CD14-positive monocyte (primary cell): ENCODE measurements at regions not wholly inside any gene's neighbourhood (a gene's known extent, or its start where the extent isn't known, plus 50 kb on each side); places are given as distances from the start of the nearest gene placed in this dataset.

ENCODE experiments used
- DNase-seq, 3 donors: peaks; one replicate each; pipeline ENCODE4 v3.0.0-alpha.2; 2011 to 2022
- H2AFZ ChIP-seq: 2 replicates; pipeline ENCODE4 v1.6.0; 2012; ENCODE audit warnings: mild to moderate bottlenecking, low read depth, low read length, inconsistent platforms; ENCODE audit not compliant: insufficient read depth, poor library complexity, severe bottlenecking
- H3K27ac ChIP-seq, 2 donors: 1 replicate in 1 of 2; 2 replicates in 1 of 2; pipeline ENCODE4 v1.5.1; 2012 to 2013; ENCODE audit warnings: low read length in 2 of 2, control low read depth in 1 of 2, inconsistent platforms in 1 of 2, low read depth in 1 of 2, mild to moderate bottlenecking in 1 of 2
- H3K27me3 ChIP-seq, 2 donors: one replicate each; pipeline versions ENCODE4 v1.6.0 to v1.6.1; 2011 to 2013; ENCODE audit warnings: low read length in 2 of 2; ENCODE audit not compliant: control insufficient read depth in 2 of 2, insufficient read depth in 2 of 2
- H3K36me3 ChIP-seq, 2 donors: replicated peaks in 1 of 2; 1 replicate in 1 of 2; 2 replicates in 1 of 2; pipeline versions ENCODE4 v1.5.1 to v1.6.1; 2012 to 2013; ENCODE audit warnings: low read length in 2 of 2, control low read depth in 1 of 2, inconsistent platforms in 1 of 2, mild to moderate bottlenecking in 1 of 2; ENCODE audit not compliant: insufficient read depth in 2 of 2, control insufficient read depth in 1 of 2
- H3K4me1 ChIP-seq, 2 donors: 1 replicate in 1 of 2; 2 replicates in 1 of 2; pipeline versions ENCODE4 v1.5.1 to v1.6.1; 2012 to 2013; ENCODE audit warnings: low read length in 2 of 2, control low read depth in 1 of 2, inconsistent platforms in 1 of 2, mild to moderate bottlenecking in 1 of 2, moderate library complexity in 1 of 2; ENCODE audit not compliant: insufficient read depth in 2 of 2, control insufficient read depth in 1 of 2
- H3K4me2 ChIP-seq: replicated peaks from 2 replicates; pipeline ENCODE3; 2012; ENCODE audit warnings: low read length, moderate library complexity, mild to moderate bottlenecking; ENCODE audit not compliant: poor library complexity, severe bottlenecking; ENCODE audit errors: extremely low read depth
- H3K4me3 ChIP-seq, 3 experiments: fragments of 200-600 bp in 1 of 3; sonication (generic) in 1 of 3; replicated peaks in 1 of 3; 1 replicate in 2 of 3; 2 replicates in 1 of 3; pipeline ENCODE4 v1.5.1; 2011 to 2013; ENCODE audit warnings: low read length in 3 of 3, mild to moderate bottlenecking in 3 of 3, control low read depth in 2 of 3, low read depth in 2 of 3, inconsistent platforms in 1 of 3, moderate library complexity in 1 of 3
- H3K79me2 ChIP-seq: 2 replicates; pipeline ENCODE4 v1.6.0; 2012; ENCODE audit warnings: mild to moderate bottlenecking, control low read depth, inconsistent platforms, low read length, moderate library complexity; ENCODE audit not compliant: insufficient read depth
- H3K9ac ChIP-seq: 2 replicates; pipeline ENCODE4 v1.6.0; 2017; ENCODE audit warnings: low read length, mild to moderate bottlenecking; ENCODE audit not compliant: insufficient read depth, poor library complexity, severe bottlenecking
- H3K9me3 ChIP-seq, 2 donors: replicated peaks in 1 of 2; 1 replicate in 1 of 2; 2 replicates in 1 of 2; pipeline versions ENCODE4 v1.5.1 to v1.6.1; 2012 to 2013; ENCODE audit warnings: low read length in 2 of 2, control low read depth in 1 of 2; ENCODE audit not compliant: control insufficient read depth in 1 of 2, insufficient read depth in 1 of 2
- H4K20me1 ChIP-seq: 2 replicates; pipeline ENCODE4 v1.6.0; 2012; ENCODE audit warnings: mild to moderate bottlenecking, low read length, control low read depth, moderate library complexity; ENCODE audit not compliant: insufficient read depth
- H3K27ac Mint-ChIP-seq, 7 donors: one replicate each; pipeline ENCODE4 v1.8.0; 2020; ENCODE audit warnings: mild to moderate bottlenecking in 7 of 7, mixed read lengths in 7 of 7, moderate library complexity in 6 of 7, inconsistent platforms in 2 of 7
- H3K27me3 Mint-ChIP-seq, 3 donors: one replicate each; pipeline ENCODE4 v1.8.0; 2021 to 2022; ENCODE audit warnings: low read depth in 3 of 3, mild to moderate bottlenecking in 3 of 3, mixed read lengths in 3 of 3, moderate library complexity in 3 of 3, inconsistent platforms in 1 of 3
- H3K36me3 Mint-ChIP-seq, 2 donors: one replicate each; pipeline ENCODE4 v1.8.0; 2020; ENCODE audit warnings: mixed read lengths in 2 of 2, inconsistent platforms in 1 of 2, mild to moderate bottlenecking in 1 of 2
- H3K4me1 Mint-ChIP-seq: one replicate; pipeline ENCODE4 v1.8.0; 2020; ENCODE audit warnings: mild to moderate bottlenecking, mixed read lengths
- H3K4me3 Mint-ChIP-seq, 2 donors: one replicate each; pipeline ENCODE4 v1.8.0; 2020; ENCODE audit warnings: mild to moderate bottlenecking in 2 of 2, mixed read lengths in 2 of 2, moderate library complexity in 1 of 2
- H3K9me3 Mint-ChIP-seq, 7 donors: one replicate each; pipeline ENCODE4 v1.8.0; 2020 to 2022; ENCODE audit warnings: mixed read lengths in 7 of 7, mild to moderate bottlenecking in 6 of 7, moderate library complexity in 6 of 7, inconsistent platforms in 2 of 7
- WGBS: methylation state at CpG from one replicate; pipeline ENCODE4 v1.1.5; 2013; ENCODE audit warnings: missing lambda C conversion rate; ENCODE audit not compliant: insufficient coverage; 5-methylcytosine and 5-hydroxymethylcytosine counted together
- intact Hi-C, 2 donors: fragments of 100-400 bp; cut with micrococcal nuclease; formaldehyde crosslinking; loops; one replicate each; pipeline versions ENCODE4 v1.15.0 to v1.15.1; 2023
- TF ChIP-seq, protein P1 (sequence below): fragments of 200-600 bp; IDR thresholded peaks from one replicate; pipeline ENCODE4 v1.8.0; 2022; ENCODE audit warnings: antibody characterized with exemption, mild to moderate bottlenecking

GRCh38 chr2:145350011-145350410 is 830.1 kb upstream of the ZEB2 start:
- no peaks in the 10 kb centered on the region for H3K79me2 ChIP-seq
- H3K36me3 ChIP-seq = no peaks in the 10 kb centered on the region
- H2AFZ ChIP-seq = no peak overlapping the region
- no peaks in the 10 kb centered on the region for H3K4me1 ChIP-seq
- no peaks in the 10 kb centered on the region for H3K27me3 ChIP-seq
- no peak overlapping the region for H3K9ac ChIP-seq
- no peak overlapping the region for H3K4me2 ChIP-seq
- no peak for DNase-seq
- no peak overlapping the region for H3K27ac ChIP-seq
- H3K4me1 Mint-ChIP-seq = no peaks in the 10 kb centered on the region
- WGBS = no CpG with 5 or more reads among the region's 3 CpGs
- H3K27ac Mint-ChIP-seq = no peak overlapping the region
- H3K9me3 ChIP-seq = no peaks in the 10 kb centered on the region
- intact Hi-C loops = no loop called here
- H3K9me3 Mint-ChIP-seq = peaks cover 0 to 2% (median 0%) of the 10 kb centered on the region in 7 donors
- no peaks in the 10 kb centered on the region for H3K36me3 Mint-ChIP-seq
- H3K4me3 Mint-ChIP-seq = no peak overlapping the region
- no peaks in the 10 kb centered on the region for H4K20me1 ChIP-seq
- H3K4me3 ChIP-seq = no peak overlapping the region
- TF ChIP-seq, protein P1, sequence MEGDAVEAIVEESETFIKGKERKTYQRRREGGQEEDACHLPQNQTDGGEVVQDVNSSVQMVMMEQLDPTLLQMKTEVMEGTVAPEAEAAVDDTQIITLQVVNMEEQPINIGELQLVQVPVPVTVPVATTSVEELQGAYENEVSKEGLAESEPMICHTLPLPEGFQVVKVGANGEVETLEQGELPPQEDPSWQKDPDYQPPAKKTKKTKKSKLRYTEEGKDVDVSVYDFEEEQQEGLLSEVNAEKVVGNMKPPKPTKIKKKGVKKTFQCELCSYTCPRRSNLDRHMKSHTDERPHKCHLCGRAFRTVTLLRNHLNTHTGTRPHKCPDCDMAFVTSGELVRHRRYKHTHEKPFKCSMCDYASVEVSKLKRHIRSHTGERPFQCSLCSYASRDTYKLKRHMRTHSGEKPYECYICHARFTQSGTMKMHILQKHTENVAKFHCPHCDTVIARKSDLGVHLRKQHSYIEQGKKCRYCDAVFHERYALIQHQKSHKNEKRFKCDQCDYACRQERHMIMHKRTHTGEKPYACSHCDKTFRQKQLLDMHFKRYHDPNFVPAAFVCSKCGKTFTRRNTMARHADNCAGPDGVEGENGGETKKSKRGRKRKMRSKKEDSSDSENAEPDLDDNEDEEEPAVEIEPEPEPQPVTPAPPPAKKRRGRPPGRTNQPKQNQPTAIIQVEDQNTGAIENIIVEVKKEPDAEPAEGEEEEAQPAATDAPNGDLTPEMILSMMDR = no peak
- H3K27me3 Mint-ChIP-seq = peaks cover 0 to 1% (median 0%) of the 10 kb centered on the region in 3 donors

DNA sequence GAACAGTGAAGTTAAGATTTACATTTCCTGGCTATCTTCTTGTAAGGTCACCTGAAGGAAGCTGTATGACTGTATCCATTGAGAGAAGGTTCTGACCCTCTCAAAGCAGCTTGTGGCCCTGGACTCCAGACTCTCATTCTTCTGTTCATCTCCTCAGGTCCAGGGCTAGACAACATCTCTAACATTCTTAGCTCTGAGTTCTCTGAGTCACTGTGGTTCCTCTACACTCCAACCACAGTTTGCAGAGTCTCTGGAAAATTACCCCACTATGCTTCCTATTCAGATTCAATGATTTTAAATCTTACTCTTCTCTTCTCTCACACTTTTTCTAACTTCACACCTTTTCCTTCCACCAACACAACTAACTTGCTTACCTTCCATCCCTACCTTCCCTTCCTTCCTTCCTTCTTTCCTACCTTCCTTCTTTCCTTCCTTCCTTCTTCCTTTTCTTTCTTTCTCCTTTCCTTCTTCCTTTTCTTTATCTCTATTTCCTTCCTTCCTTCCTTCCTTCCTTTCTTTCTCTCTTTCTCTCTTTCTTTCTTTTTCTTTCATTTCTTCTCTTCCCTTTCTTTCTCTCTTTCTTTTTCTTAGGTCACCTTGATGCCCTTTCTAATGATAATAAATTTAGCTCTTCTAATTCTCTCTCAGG is 824.3 kb upstream of the ZEB2 start:
- Histone ChIP-seq H4K20me1 (no peaks in the 10 kb centered on the region), H3K9ac (no peak overlapping the region), H3K4me3 (no peak overlapping the region), H3K79me2 (no peaks in the 10 kb centered on the region), H3K4me2 (no peak overlapping the region), H3K36me3 (no peaks in the 10 kb centered on the region), H3K4me1 (no peaks in the 10 kb centered on the region), H3K27me3 (no peaks in the 10 kb centered on the region), H3K27ac (no peak overlapping the region), H2AFZ (no peak overlapping the region), H3K9me3 (peaks cover 0 to 8% of the 10 kb centered on the region in 2 donors)
- intact Hi-C loops = no loop called here
- Mint-ChIP-seq H3K27me3 (peaks cover 0 to 2% (median 0%) of the 10 kb centered on the region in 3 donors), H3K9me3 (peaks cover 6 to 23% (median 13%) of the 10 kb centered on the region in 7 donors), H3K27ac (no peak overlapping the region), H3K36me3 (no peaks in the 10 kb centered on the region), H3K4me1 (no peaks in the 10 kb centered on the region), H3K4me3 (no peak overlapping the region)
- TF ChIP-seq, protein P1 = no peak
- no peak for DNase-seq
